HL-60 (cell line): ENCODE measurements at regions not wholly inside any gene's neighbourhood (a gene's known extent, or its start where the extent isn't known, plus 50 kb on each side); places are given as distances from the start of the nearest gene placed in this dataset.
A peak's percentile ranks its signal among the peaks of the same experiment; 100 is the strongest.

ENCODE experiments used
- DNase-seq, 2 experiments: peaks; one replicate each; pipeline ENCODE4 v3.0.0-alpha.2; 2010 to 2020; ENCODE audit warnings: low read depth in 1 of 2, low spot score in 1 of 2
- H3K27ac ChIP-seq: fragments of 250-450 bp; sonication (Bioruptor Pico); replicated peaks from 2 replicates; pipeline ENCODE4 v1.5.1; 2020; ENCODE audit warnings: mild to moderate bottlenecking, moderate library complexity
- H3K27me3 ChIP-seq: fragments of 250-450 bp; sonication (Bioruptor Pico); 2 replicates; pipeline ENCODE4 v1.5.1; 2021; ENCODE audit warnings: mild to moderate bottlenecking, moderate library complexity; ENCODE audit not compliant: insufficient read depth, poor library complexity, severe bottlenecking
- H3K4me3 ChIP-seq: replicated peaks from 2 replicates; pipeline ENCODE4 v1.5.1; 2011; ENCODE audit warnings: mild to moderate bottlenecking, control low read depth, low read length; ENCODE audit not compliant: insufficient read depth
- CTCF ChIP-seq: IDR thresholded peaks from one replicate; pipeline ENCODE4 v1.5.1; 2011; ENCODE audit warnings: low read length, control low read depth, inconsistent platforms; ENCODE audit not compliant: insufficient read depth
- GABPA ChIP-seq: IDR thresholded peaks from 2 replicates; pipeline ENCODE4 v1.6.1; 2012; ENCODE audit warnings: low read depth
- POLR2AphosphoS5 ChIP-seq: IDR thresholded peaks from 2 replicates; pipeline ENCODE4 v1.6.1; 2012; ENCODE audit warnings: low read depth
- REST ChIP-seq: IDR thresholded peaks from 2 replicates; pipeline ENCODE4 v1.6.1; 2012; ENCODE audit warnings: low read depth; ENCODE audit not compliant: insufficient replicate concordance
- SPI1 ChIP-seq: IDR thresholded peaks from 2 replicates; pipeline ENCODE4 v1.6.1; 2012; ENCODE audit warnings: low read depth, mild to moderate bottlenecking, borderline replicate concordance

GRCh38 chr13:29936051-29936813, 85.8 kb upstream of the UBL3 start:
- peak; percentile 20 to 66 for DNase-seq
- Histone ChIP-seq H3K4me3 (0 out of 2 replicates have a peak overlapping the region, but pooled peaks have one; percentile 3), H3K27ac (no peak overlapping the region), H3K27me3 (no peaks in the 10 kb centered on the region)
- TF ChIP-seq GABPA (no peak), SPI1 (no peak), POLR2AphosphoS5 (no peak), REST (no peak), CTCF (no peak)

GRCh38 chr13:29935309-29935981, 85.0 kb upstream of the UBL3 start:
- no peak for TF ChIP-seq POLR2AphosphoS5
- no peak for TF ChIP-seq CTCF
- no peak for TF ChIP-seq SPI1
- no peak for TF ChIP-seq REST
- TF ChIP-seq GABPA: no peak
- H3K27ac ChIP-seq: no peak overlapping the region
- H3K4me3 ChIP-seq: no peak overlapping the region
- no peaks in the 10 kb centered on the region for H3K27me3 ChIP-seq
- peak; percentile 11 to 70 for DNase-seq

- Histone ChIP-seq H3K27me3 (no peaks in the 10 kb centered on the region), H3K27ac (no peak overlapping the region), H3K4me3 (no peak overlapping the region)
- TF ChIP-seq REST (no peak), CTCF (no peak), SPI1 (no peak), GABPA (no peak), POLR2AphosphoS5 (no peak)
- DNase-seq: no peak
These were observed 84.3 kb upstream of the UBL3 start for GRCh38 chr13:29934531-29935308.
